ENCODE measurements at regions not wholly inside any gene's neighbourhood (a gene's known extent, or its start where the extent isn't known, plus 50 kb on each side); places are given as distances from the start of the nearest gene placed in this dataset.

DNA sequence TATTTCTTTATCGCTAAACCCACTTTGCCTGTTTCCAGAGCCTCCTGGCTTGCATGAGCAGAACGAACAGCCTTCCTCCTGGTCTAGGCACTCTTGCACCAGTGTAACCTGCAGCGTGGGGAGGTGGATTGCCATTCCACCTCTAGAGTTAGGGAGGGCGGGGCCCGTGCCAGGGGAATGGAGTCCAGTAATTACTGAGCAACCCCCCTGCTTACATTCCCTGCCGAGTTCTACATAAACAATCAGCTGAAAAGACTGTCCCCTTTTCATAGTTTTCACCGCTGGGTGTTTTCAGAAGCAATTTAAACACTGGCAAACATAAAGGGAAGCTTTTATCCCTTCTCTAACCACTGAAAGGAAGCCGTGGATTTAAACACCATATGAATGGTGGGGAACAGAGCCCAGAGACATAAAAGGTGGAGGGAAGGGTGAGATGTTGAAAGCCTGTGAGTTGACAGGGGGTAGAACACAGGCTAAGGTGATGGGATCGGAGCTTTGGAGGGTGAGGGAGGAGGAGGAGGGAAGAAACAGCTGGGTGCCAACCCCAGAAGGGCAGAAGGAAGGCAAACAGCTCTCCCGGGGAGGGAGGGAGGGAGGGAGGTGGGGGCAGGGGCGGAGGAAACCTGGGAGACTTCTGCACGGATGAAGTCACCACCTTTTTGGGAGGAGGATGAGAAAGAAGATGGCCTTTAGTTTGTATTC, 68.0 kb upstream of the WDR26 start:
- Histone ChIP-seq H3K36me3 (no peaks in the 10 kb centered on the region), H3K4me3 (peak overlapping the region in 2 of 3 donors; percentile 8 to 23), H3K9me3 (no peaks in the 10 kb centered on the region), H3K27me3 (no peaks in the 10 kb centered on the region), H3K4me1 (peaks cover 0 to 42% of the 10 kb centered on the region in 2 donors), H3K27ac (peak overlapping the region; percentile 83 to 92)
- peak in 1 of 2 donors; percentile 74 for DNase-seq (ENCODE audit: low spot score in 2 of 2)
- intact Hi-C loops (cut with DNase I; ENCODE audit: low total_unique reads): no loop called here
- TF ChIP-seq, protein P1, sequence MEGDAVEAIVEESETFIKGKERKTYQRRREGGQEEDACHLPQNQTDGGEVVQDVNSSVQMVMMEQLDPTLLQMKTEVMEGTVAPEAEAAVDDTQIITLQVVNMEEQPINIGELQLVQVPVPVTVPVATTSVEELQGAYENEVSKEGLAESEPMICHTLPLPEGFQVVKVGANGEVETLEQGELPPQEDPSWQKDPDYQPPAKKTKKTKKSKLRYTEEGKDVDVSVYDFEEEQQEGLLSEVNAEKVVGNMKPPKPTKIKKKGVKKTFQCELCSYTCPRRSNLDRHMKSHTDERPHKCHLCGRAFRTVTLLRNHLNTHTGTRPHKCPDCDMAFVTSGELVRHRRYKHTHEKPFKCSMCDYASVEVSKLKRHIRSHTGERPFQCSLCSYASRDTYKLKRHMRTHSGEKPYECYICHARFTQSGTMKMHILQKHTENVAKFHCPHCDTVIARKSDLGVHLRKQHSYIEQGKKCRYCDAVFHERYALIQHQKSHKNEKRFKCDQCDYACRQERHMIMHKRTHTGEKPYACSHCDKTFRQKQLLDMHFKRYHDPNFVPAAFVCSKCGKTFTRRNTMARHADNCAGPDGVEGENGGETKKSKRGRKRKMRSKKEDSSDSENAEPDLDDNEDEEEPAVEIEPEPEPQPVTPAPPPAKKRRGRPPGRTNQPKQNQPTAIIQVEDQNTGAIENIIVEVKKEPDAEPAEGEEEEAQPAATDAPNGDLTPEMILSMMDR (IDR thresholded peaks at IDR 0.05): no peak
- TF ChIP-seq POLR2A (IDR thresholded peaks at IDR 0.05) (no peak), POLR2AphosphoS5 (IDR thresholded peaks at IDR 0.05) (no peak)

DNA sequence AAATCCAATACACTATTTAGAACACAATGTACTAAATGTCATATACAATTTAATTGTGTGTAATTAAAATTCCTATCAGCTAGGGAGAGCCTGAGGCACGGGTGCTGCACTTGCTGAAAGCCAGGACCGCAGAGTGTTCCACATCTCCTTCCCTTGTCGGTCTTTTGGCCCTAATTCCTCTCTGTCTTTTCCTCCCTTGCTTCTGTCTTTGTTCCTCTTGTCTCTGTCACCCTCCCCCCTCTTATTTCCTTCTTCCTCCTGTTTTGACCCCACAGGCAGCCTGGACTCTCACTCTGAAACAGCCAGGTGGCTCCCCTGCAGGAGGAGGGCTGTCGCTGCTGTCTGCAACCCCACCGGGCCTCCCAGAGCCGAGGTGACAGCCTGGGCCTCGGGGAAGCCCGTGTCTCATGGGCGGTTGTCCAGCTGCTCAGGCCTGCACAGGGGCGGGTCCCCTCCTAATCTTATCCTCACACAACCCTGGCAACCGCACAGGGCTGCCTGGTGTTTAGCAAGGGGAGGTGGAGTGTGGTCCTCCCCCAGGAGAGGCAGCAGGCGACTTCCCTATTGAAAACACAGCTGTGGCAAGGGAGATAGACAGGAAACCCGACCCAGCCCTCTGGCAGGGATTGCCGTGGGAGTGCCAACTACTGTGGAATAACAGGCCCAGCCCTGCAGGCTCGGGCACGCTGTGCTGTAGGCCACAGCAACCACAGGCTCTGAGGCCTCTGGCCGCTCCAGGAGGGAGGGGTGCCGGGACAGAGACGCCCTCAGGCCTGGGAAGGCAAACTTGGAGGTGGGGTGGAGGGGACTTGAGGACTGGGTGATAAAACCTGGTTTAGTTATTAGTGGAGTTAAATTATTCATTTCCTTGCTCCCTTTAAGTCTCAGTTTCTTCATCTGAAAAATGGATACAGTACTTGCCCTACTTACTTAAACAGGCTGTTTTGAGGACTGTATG, 68.8 kb upstream of the WDR26 start:
- no peaks in the 10 kb centered on the region for H3K9me3 ChIP-seq
- H3K27ac ChIP-seq: peak overlapping the region; percentile 83 to 92
- H3K27me3 ChIP-seq: no peaks in the 10 kb centered on the region
- DNase-seq (ENCODE audit: low spot score in 2 of 2): peak; percentile 76 to 82
- H3K36me3 ChIP-seq: no peaks in the 10 kb centered on the region
- peaks cover 0 to 34% of the 10 kb centered on the region in 2 donors for H3K4me1 ChIP-seq
- TF ChIP-seq POLR2AphosphoS5 (IDR thresholded peaks at IDR 0.05) (peak in 2 of 3 donors; percentile 66 to 67), POLR2A (IDR thresholded peaks at IDR 0.05) (no peak)
- TF ChIP-seq, protein P1 (IDR thresholded peaks at IDR 0.05): peak in 1 of 3 donors; percentile 8
- peak overlapping the region in 2 of 3 donors; percentile 8 to 23 for H3K4me3 ChIP-seq
- intact Hi-C loops (cut with DNase I; ENCODE audit: low total_unique reads): no loop called here

DNA sequence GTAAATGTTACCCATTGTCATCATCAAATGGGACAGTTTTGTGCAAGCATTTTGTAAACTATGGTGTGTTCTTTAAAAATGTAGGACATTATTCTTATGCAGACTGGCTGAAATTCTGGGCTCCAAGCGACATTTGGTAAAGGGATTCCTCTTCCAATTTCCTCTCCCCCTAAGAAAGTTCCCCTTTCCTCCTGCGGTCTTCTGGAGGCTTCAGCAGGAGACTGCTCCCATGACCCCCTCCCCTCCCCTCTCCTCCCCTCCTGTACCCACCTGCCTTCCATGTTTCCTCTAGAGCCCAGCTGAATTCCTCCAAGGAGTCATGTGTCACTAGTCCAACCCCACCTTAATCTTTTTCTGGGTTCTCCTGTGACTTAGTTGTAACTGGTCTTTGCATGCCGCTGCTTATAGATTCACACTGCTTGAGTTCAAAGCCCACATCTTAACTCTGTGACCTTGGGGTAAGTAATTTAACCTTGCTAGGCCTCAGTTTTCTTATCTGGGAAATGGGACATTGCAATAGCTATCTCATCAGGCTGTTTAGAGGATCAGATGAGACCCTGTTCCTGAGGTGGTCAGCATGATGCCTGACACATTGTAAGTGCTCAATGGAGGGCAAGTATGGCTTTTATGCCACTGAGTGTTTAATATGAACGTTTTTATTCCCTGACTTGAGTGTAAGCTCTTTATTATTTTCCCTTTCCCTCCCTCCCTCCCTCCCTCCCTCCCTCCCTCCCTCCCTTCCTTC, 69.9 kb upstream of the WDR26 start:
- Histone ChIP-seq H3K4me1 (peaks cover 0 to 34% of the 10 kb centered on the region in 2 donors), H3K4me3 (no peak overlapping the region)
- intact Hi-C loops (cut with DNase I; ENCODE audit: low total_unique reads): no loop called here

DNA sequence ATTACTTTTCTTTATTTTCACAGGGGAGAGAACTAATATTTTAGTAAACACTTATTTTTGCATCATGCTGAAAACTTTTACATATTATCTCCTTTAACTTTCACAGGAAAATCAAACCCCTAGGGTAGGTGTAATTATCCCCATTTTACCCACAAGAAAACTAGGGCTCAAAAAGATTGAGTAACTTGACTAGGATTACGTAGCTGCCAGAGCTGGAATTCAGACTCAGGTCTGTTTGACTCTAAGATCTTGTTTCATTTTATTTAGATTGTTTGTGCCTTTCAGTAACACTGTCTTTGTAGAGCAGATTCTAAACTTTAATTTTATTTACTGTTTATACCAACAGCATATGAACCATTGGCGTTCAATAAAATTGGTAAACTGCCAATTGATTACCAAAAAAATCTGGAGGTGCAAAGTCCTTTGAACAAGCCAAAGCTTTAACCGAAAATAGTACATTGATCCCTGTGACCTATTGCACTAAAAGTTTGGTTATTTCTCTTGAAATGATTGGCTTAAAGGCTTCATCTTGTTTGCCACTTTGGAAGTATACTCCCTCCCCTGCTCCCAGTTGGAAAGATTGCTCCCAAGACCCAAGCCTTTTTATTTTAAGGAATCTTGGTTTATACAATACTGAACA, 71.0 kb upstream of the WDR26 start:
- intact Hi-C loops (cut with DNase I; ENCODE audit: low total_unique reads): no loop called here
- H3K27ac ChIP-seq: peak overlapping the region; percentile 83 to 92
- no peaks in the 10 kb centered on the region for H3K27me3 ChIP-seq
- no peak overlapping the region for H3K4me3 ChIP-seq
- TF ChIP-seq POLR2A (IDR thresholded peaks at IDR 0.05): no peak
- TF ChIP-seq POLR2AphosphoS5 (IDR thresholded peaks at IDR 0.05): no peak
- TF ChIP-seq, protein P1 (IDR thresholded peaks at IDR 0.05): no peak
- H3K36me3 ChIP-seq: no peaks in the 10 kb centered on the region
- no peak for DNase-seq (ENCODE audit: low spot score in 2 of 2)
- peaks cover 0 to 34% of the 10 kb centered on the region in 2 donors for H3K4me1 ChIP-seq
- H3K9me3 ChIP-seq: no peaks in the 10 kb centered on the region

More for the DNA sequence above, 69.9 kb upstream of the WDR26 start:
- H3K27ac ChIP-seq: peak overlapping the region; percentile 83 to 92
- H3K9me3 ChIP-seq: no peaks in the 10 kb centered on the region
- DNase-seq (ENCODE audit: low spot score in 2 of 2): no peak
- TF ChIP-seq, protein P1 (IDR thresholded peaks at IDR 0.05): no peak
- no peak for TF ChIP-seq POLR2AphosphoS5 (IDR thresholded peaks at IDR 0.05)
- H3K36me3 ChIP-seq: no peaks in the 10 kb centered on the region
- H3K27me3 ChIP-seq: no peaks in the 10 kb centered on the region
